ENCODE measurements at regions not wholly inside any gene's neighbourhood (a gene's known extent, or its start where the extent isn't known, plus 50 kb on each side); places are given as distances from the start of the nearest gene placed in this dataset.
"Not testable (repeated sequence)": the region's sequence is repeated elsewhere in the genome, so short reads cannot be mapped to it uniquely, and the experiment has no call there.

GRCh38 chr11:87812571-87813365 lies 362.5 kb downstream of the RAB38 start:
- H3K4me1 ChIP-seq: no peaks in the 10 kb centered on the region
- intact Hi-C loops (cut with DNase I): no loop called here
- H3K27me3 ChIP-seq: no peaks in the 10 kb centered on the region
- H3K36me3 ChIP-seq (replicated peaks in 1 of 2; ENCODE audit: insufficient read depth in 1 of 2, low read depth in 2 of 2): no peaks in the 10 kb centered on the region
- no peak overlapping the region for H3K27ac ChIP-seq
- no peak overlapping the region for H3K4me3 ChIP-seq
- ATAC-seq (no peak), DNase-seq (no peak)
- WGBS, 2 donors: 65 to 70% methylated on average over 10 of the region's 10 CpGs
- no peaks in the 10 kb centered on the region for H3K9me3 ChIP-seq
- TF ChIP-seq, protein P1, sequence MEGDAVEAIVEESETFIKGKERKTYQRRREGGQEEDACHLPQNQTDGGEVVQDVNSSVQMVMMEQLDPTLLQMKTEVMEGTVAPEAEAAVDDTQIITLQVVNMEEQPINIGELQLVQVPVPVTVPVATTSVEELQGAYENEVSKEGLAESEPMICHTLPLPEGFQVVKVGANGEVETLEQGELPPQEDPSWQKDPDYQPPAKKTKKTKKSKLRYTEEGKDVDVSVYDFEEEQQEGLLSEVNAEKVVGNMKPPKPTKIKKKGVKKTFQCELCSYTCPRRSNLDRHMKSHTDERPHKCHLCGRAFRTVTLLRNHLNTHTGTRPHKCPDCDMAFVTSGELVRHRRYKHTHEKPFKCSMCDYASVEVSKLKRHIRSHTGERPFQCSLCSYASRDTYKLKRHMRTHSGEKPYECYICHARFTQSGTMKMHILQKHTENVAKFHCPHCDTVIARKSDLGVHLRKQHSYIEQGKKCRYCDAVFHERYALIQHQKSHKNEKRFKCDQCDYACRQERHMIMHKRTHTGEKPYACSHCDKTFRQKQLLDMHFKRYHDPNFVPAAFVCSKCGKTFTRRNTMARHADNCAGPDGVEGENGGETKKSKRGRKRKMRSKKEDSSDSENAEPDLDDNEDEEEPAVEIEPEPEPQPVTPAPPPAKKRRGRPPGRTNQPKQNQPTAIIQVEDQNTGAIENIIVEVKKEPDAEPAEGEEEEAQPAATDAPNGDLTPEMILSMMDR (IDR thresholded peaks at IDR 0.05): no peak

DNA sequence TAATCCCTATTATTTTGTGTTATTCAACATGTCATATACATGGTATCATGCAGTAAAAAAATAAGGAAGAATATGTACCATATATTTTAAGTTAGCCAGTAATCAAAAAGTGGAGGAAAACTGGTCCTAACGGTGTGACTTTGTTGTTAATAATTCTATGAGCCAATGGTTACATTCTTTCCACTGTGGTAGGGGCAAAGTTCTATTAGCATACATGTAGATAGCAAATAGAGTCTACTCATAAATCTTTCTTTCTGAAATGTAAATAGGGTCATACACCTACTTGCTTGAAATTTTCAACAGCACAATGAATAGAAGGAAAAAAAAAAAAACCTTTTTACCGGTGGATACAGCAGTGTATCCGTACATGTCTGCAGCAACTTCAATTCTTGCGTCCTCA lies 364.8 kb downstream of the RAB38 start:
- Histone ChIP-seq H3K4me3 (no peak overlapping the region), H3K27ac (no peak overlapping the region), H3K9me3 (no peaks in the 10 kb centered on the region), H3K4me1 (no peaks in the 10 kb centered on the region), H3K36me3 (replicated peaks in 1 of 2; ENCODE audit: insufficient read depth in 1 of 2, low read depth in 2 of 2) (no peaks in the 10 kb centered on the region), H3K27me3 (no peaks in the 10 kb centered on the region)
- TF ChIP-seq, protein P1 (IDR thresholded peaks at IDR 0.05): no peak
- TF ChIP-seq POLR2A (IDR thresholded peaks at IDR 0.05): no peak
- 49 to 54% methylated on average over 4 of the region's 4 CpGs for WGBS, 2 donors
- ATAC-seq (no peak), DNase-seq (no peak)
- intact Hi-C loops (cut with DNase I): no loop called here

DNA sequence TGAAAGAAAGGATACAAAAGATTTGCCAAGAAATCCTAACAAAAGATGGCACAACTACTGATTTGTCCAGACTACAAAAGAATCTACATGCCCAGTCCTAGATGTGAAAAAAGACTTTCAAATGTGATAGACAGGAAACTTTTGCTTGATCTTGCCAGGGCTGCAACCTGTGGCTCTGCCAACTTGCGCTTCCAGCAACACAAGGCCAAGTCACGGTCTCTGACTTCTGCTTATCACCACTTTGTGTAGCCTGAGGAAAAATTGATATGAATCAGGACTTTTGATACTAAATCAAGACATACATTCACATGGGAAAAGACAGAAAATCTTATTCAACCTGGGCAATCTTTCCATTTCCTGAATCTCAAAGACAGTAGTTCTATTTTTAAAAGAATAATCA lies 366.0 kb downstream of the RAB38 start:
- no peak overlapping the region for H3K4me3 ChIP-seq
- no peaks in the 10 kb centered on the region for H3K9me3 ChIP-seq
- TF ChIP-seq, protein P1 (IDR thresholded peaks at IDR 0.05): no peak
- TF ChIP-seq POLR2A (IDR thresholded peaks at IDR 0.05): no peak
- intact Hi-C loops (cut with DNase I): no loop called here
- 44 to 52% methylated on average over 2 of the region's 2 CpGs for whole genome bisulfite sequencing, 2 donors
- H3K27me3 ChIP-seq: no peaks in the 10 kb centered on the region
- no peak for ATAC-seq
- no peak overlapping the region for H3K27ac ChIP-seq
- no peak for DNase-seq
- no peaks in the 10 kb centered on the region for H3K36me3 ChIP-seq (replicated peaks in 1 of 2; ENCODE audit: insufficient read depth in 1 of 2, low read depth in 2 of 2)
- no peaks in the 10 kb centered on the region for H3K4me1 ChIP-seq

GRCh38 chr11:87804176-87804575 lies 371.1 kb downstream of the RAB38 start:
- ATAC-seq: no peak
- H3K36me3 ChIP-seq (replicated peaks in 1 of 2; ENCODE audit: insufficient read depth in 1 of 2, low read depth in 2 of 2): no peaks in the 10 kb centered on the region
- H3K27ac ChIP-seq: no peak overlapping the region
- H3K9me3 ChIP-seq: no peaks in the 10 kb centered on the region
- no peak for DNase-seq
- TF ChIP-seq, protein P1 (IDR thresholded peaks at IDR 0.05): no peak
- no peak for TF ChIP-seq POLR2A (IDR thresholded peaks at IDR 0.05)
- H3K27me3 ChIP-seq: no peaks in the 10 kb centered on the region
- no peaks in the 10 kb centered on the region for H3K4me1 ChIP-seq
- H3K4me3 ChIP-seq: no peak overlapping the region
- intact Hi-C loops (cut with DNase I): no loop called here

DNA sequence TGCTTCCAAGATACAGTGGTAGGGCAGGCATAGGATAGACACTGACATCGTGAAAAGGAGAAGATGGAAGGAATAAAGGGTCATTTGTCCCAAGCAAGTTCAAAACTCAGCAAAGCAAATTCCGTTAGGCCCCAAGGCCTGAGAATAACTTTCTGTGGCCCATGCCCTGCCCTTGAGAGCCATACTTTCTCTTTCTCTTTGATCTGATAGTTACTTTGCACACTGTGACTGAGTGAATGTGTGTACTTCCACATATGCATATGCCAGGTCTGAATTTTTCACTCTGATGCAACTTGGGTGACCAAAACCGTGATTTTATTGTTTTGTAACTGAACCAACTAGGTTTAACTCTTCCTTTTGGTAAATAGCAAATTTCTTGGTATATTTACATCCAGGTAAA lies 371.5 kb downstream of the RAB38 start:
- 55 to 59% methylated on average over 3 of the region's 3 CpGs for WGBS, 2 donors
- Histone ChIP-seq H3K36me3 (replicated peaks in 1 of 2; ENCODE audit: insufficient read depth in 1 of 2, low read depth in 2 of 2) (no peaks in the 10 kb centered on the region), H3K4me3 (no peak overlapping the region), H3K9me3 (no peaks in the 10 kb centered on the region), H3K27ac (no peak overlapping the region), H3K27me3 (no peaks in the 10 kb centered on the region), H3K4me1 (no peaks in the 10 kb centered on the region)
- ATAC-seq (no peak), DNase-seq (no peak)
- intact Hi-C loops (cut with DNase I): no loop called here
- TF ChIP-seq, protein P1 (IDR thresholded peaks at IDR 0.05): no peak
- no peak for TF ChIP-seq POLR2A (IDR thresholded peaks at IDR 0.05)

DNA sequence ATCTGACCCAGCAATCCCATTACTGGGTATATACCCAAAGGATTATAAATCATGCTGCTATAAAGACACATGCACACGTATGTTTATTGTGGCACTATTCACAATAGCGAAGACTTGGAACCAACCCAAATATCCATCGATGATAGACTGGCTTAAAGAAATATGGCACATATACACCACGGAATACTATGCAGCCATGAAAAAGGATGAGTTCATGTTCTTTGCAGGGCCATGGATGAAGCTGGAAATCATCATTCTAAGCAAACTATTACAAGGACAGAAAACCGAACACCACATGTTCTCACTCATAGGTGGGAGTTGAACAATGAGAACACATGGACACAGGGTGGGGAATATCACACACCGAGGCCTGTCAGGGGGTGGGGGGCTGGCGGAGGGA lies 390.4 kb downstream of the RAB38 start:
- 72 to 81% methylated on average over 7 of the region's 7 CpGs for WGBS, 2 donors

More for the DNA sequence above, 390.4 kb downstream of the RAB38 start:
- H3K9me3 ChIP-seq; H3K4me3 ChIP-seq; DNase-seq; H3K27me3 ChIP-seq; ATAC-seq; H3K27ac ChIP-seq; H3K4me1 ChIP-seq; intact Hi-C loops (cut with DNase I); H3K36me3 ChIP-seq (replicated peaks in 1 of 2; ENCODE audit: insufficient read depth in 1 of 2, low read depth in 2 of 2): not testable (repeated sequence)
